ENCODE measurements at regions not wholly inside any gene's neighbourhood (a gene's known extent, or its start where the extent isn't known, plus 50 kb on each side); places are given as distances from the start of the nearest gene placed in this dataset.

- no peaks in the 10 kb centered on the region for H3K27me3 ChIP-seq (ENCODE audit: insufficient read depth)
- no peak overlapping the region for H3K4me2 ChIP-seq
- H3F3A ChIP-seq (replicated peaks; ENCODE audit: insufficient read depth), result no peaks in the 10 kb centered on the region
- TF ChIP-seq RXRA (IDR thresholded peaks at IDR 0.05; ENCODE audit: borderline replicate concordance, low read depth), result no peak
- no peak for TF ChIP-seq PBX3 (IDR thresholded peaks at IDR 0.05)
- no peak for TF ChIP-seq USF2 (IDR thresholded peaks at IDR 0.05; ENCODE audit: borderline replicate concordance, low read depth, low read length)
- TF ChIP-seq JUND (IDR thresholded peaks at IDR 0.05), result no peak
- TF ChIP-seq EP300 (IDR thresholded peaks at IDR 0.05; ENCODE audit: borderline replicate concordance in 1 of 2, low read depth in 1 of 2, low read length in 1 of 2), result no peak
- no peak for TF ChIP-seq EZH2phosphoT487 (IDR thresholded peaks at IDR 0.05; ENCODE audit: borderline replicate concordance, low read depth)
- no peak for TF ChIP-seq SIN3A (IDR thresholded peaks at IDR 0.05; ENCODE audit: borderline replicate concordance, low read depth, low read length)
- no peak for TF ChIP-seq ZBTB33 (IDR thresholded peaks at IDR 0.05; ENCODE audit: borderline replicate concordance, low read depth)
- TF ChIP-seq GABPA (IDR thresholded peaks at IDR 0.05; ENCODE audit: low read depth), result no peak
- no peak for TF ChIP-seq FOSL2 (IDR thresholded peaks at IDR 0.05; ENCODE audit: borderline replicate concordance, low read depth)
- TF ChIP-seq USF1 (IDR thresholded peaks at IDR 0.05; ENCODE audit: borderline replicate concordance, low read depth), result no peak
- no peak for TF ChIP-seq TAF1 (IDR thresholded peaks at IDR 0.05; ENCODE audit: borderline replicate concordance, low read depth, low read length)
- H3K36me3 ChIP-seq (replicated peaks in 1 of 2; ENCODE audit: control insufficient read depth in 1 of 2, insufficient read depth in 2 of 2, low read length in 1 of 2), result no peaks in the 10 kb centered on the region
- 78% methylated on average over 1 of the region's 1 CpG for WGBS (ENCODE audit: low lambda C conversion rate)
- no peak overlapping the region for H2AFZ ChIP-seq (ENCODE audit: low read depth)
- no peaks in the 10 kb centered on the region for H4K20me1 ChIP-seq (ENCODE audit: insufficient read depth)
- no peak overlapping the region for H3K27ac ChIP-seq (ENCODE audit: low read depth in 2 of 2, low read length in 1 of 2)
- ChIA-PET POLR2A (no interaction called here), CTCF (no interaction called here)
- no peak overlapping the region for H3K9ac ChIP-seq
- no peak overlapping the region for H3K4me3 ChIP-seq (ENCODE audit: low read depth in 2 of 2, low read length in 1 of 2)
- no peaks in the 10 kb centered on the region for H3K9me2 ChIP-seq
- H3K9me3 ChIP-seq, result no peaks in the 10 kb centered on the region
- H3K4me1 ChIP-seq (ENCODE audit: control insufficient read depth in 1 of 2, insufficient read depth in 2 of 2, low read depth in 1 of 2, low read length in 1 of 2), result no peaks in the 10 kb centered on the region
- no peak for DNase-seq
- no peaks in the 10 kb centered on the region for H3K79me2 ChIP-seq (ENCODE audit: insufficient read depth)
Observed at GRCh38 chr14:101428409-101428808, 132.9 kb upstream of the DIO3 start.

GRCh38 chr14:101435546-101435945 lies 125.7 kb upstream of the DIO3 start:
- POLR2A ChIA-PET, result no interaction called here
- no peaks in the 10 kb centered on the region for H3K27me3 ChIP-seq (ENCODE audit: insufficient read depth)
- 65% methylated on average over 8 of the region's 8 CpGs for WGBS (ENCODE audit: low lambda C conversion rate)
- CTCF ChIA-PET, result no interaction called here
- H3K27ac ChIP-seq (ENCODE audit: low read depth in 2 of 2, low read length in 1 of 2), result no peak overlapping the region
- no peaks in the 10 kb centered on the region for H3K36me3 ChIP-seq (replicated peaks in 1 of 2; ENCODE audit: control insufficient read depth in 1 of 2, insufficient read depth in 2 of 2, low read length in 1 of 2)
- H3F3A ChIP-seq (replicated peaks; ENCODE audit: insufficient read depth), result no peaks in the 10 kb centered on the region
- no peak overlapping the region for H2AFZ ChIP-seq (ENCODE audit: low read depth)
- H3K9ac ChIP-seq, result no peak overlapping the region
- H3K4me1 ChIP-seq (ENCODE audit: control insufficient read depth in 1 of 2, insufficient read depth in 2 of 2, low read depth in 1 of 2, low read length in 1 of 2), result peaks cover 0 to 13% of the 10 kb centered on the region in 2 experiments; a peak in 2 of 4 replicates
- no peaks in the 10 kb centered on the region for H3K9me3 ChIP-seq
- no peaks in the 10 kb centered on the region for H4K20me1 ChIP-seq (ENCODE audit: insufficient read depth)
- H3K4me3 ChIP-seq (ENCODE audit: low read depth in 2 of 2, low read length in 1 of 2), result no peak overlapping the region
- DNase-seq, result no peak
- H3K9me2 ChIP-seq, result no peaks in the 10 kb centered on the region
- H3K79me2 ChIP-seq (ENCODE audit: insufficient read depth), result no peaks in the 10 kb centered on the region
- no peak overlapping the region for H3K4me2 ChIP-seq
- TF ChIP-seq FOXJ3 (CRISPR knock-in tag; IDR thresholded peaks at IDR 0.05) (no peak), JUND (IDR thresholded peaks at IDR 0.05) (no peak), IRF3 (IDR thresholded peaks at IDR 0.05; ENCODE audit: low read depth, low read length) (no peak), SMC3 (IDR thresholded peaks at IDR 0.05; ENCODE audit: low read depth, low read length) (no peak), EP300 (IDR thresholded peaks at IDR 0.05; ENCODE audit: borderline replicate concordance in 1 of 2, low read depth in 1 of 2, low read length in 1 of 2) (no peak), CHD2 (IDR thresholded peaks at IDR 0.05; ENCODE audit: low read length, partially characterized antibody) (no peak), SIN3A (IDR thresholded peaks at IDR 0.05; ENCODE audit: borderline replicate concordance, low read depth, low read length) (no peak), NRF1 (IDR thresholded peaks at IDR 0.05; ENCODE audit: low read depth, low read length) (no peak), TAF1 (IDR thresholded peaks at IDR 0.05; ENCODE audit: borderline replicate concordance, low read depth, low read length) (no peak), GATA2 (CRISPR knock-in tag; IDR thresholded peaks at IDR 0.05) (no peak), YY1 (IDR thresholded peaks at IDR 0.05; ENCODE audit: low read depth) (no peak), ELF1 (IDR thresholded peaks at IDR 0.05) (no peak), MAX (IDR thresholded peaks at IDR 0.05; ENCODE audit: low read depth) (no peak), RFX5 (IDR thresholded peaks at IDR 0.05; ENCODE audit: low read length) (no peak)

Data from SK-N-SH (cell line).